Gastrocnemius medialis (tissue), 4 donors: ENCODE measurements at regions not wholly inside any gene's neighbourhood (a gene's known extent, or its start where the extent isn't known, plus 50 kb on each side); places are given as distances from the start of the nearest gene placed in this dataset.

Experiments used
- POLR2A ChIP-seq, 2 donors: fragments of 450-650 bp; IDR thresholded peaks; one replicate each; pipeline ENCODE4 v1.6.1; 2017; ENCODE audit warnings: antibody characterized with exemption in 2 of 2, mild to moderate bottlenecking in 2 of 2, moderate library complexity in 2 of 2
- TF ChIP-seq, protein P1 (sequence below), 5 experiments: fragments of 450-650 bp in 3 of 5; fragments of 200-600 bp in 2 of 5; sonication (generic) in 2 of 5; IDR thresholded peaks in 4 of 5; conservative IDR thresholded peaks in 1 of 5; 1 replicate in 4 of 5; 2 replicates in 1 of 5; pipeline ENCODE4 v1.5.1; 2016 to 2019; ENCODE audit warnings: antibody characterized with exemption in 5 of 5, mild to moderate bottlenecking in 3 of 5, moderate library complexity in 3 of 5

DNA sequence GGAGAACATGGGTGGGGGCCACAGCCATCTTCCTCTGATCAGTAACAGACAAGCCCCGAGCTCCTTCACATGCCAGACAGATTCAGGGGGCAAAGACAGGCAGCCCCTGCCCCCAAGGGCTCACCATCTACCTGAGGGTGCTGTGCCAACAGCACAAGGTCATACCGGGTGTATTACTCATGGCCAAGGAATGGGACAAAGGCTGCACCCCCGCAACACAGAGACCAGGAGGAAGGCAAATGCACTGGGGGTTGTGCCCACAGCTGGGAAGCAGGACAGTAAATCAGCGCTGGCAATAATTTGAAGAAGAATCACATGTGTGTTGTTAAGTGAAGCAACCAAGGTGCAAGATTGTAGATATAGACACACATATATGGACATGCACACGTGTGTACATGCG is 137.1 kb downstream of the C16orf95 start:
- TF ChIP-seq, protein P1, sequence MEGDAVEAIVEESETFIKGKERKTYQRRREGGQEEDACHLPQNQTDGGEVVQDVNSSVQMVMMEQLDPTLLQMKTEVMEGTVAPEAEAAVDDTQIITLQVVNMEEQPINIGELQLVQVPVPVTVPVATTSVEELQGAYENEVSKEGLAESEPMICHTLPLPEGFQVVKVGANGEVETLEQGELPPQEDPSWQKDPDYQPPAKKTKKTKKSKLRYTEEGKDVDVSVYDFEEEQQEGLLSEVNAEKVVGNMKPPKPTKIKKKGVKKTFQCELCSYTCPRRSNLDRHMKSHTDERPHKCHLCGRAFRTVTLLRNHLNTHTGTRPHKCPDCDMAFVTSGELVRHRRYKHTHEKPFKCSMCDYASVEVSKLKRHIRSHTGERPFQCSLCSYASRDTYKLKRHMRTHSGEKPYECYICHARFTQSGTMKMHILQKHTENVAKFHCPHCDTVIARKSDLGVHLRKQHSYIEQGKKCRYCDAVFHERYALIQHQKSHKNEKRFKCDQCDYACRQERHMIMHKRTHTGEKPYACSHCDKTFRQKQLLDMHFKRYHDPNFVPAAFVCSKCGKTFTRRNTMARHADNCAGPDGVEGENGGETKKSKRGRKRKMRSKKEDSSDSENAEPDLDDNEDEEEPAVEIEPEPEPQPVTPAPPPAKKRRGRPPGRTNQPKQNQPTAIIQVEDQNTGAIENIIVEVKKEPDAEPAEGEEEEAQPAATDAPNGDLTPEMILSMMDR (IDR thresholded peaks at IDR 0.05 in 4 of 5, conservative IDR thresholded peaks at IDR 0.05 in 1 of 5) = no peak
- no peak for TF ChIP-seq POLR2A (IDR thresholded peaks at IDR 0.05)
